SU-DHL-6 (cell line): ENCODE measurements at regions not wholly inside any gene's neighbourhood (a gene's known extent, or its start where the extent isn't known, plus 50 kb on each side); places are given as distances from the start of the nearest gene placed in this dataset.

Experiments used
- EZH2phosphoT487 ChIP-seq: fragments of 200-600 bp; sonication (generic), shearing (Covaris generic); conservative IDR thresholded peaks from 2 replicates; pipeline ENCODE4 v1.6.1; 2018; ENCODE audit warnings: mild to moderate bottlenecking, antibody characterized with exemption, low read length, moderate library complexity, mixed read lengths
- TF ChIP-seq, protein P1 (sequence below): fragments of 200-600 bp; sonication (generic); IDR thresholded peaks from one replicate; pipeline ENCODE4 v1.5.1; 2017; ENCODE audit warnings: antibody characterized with exemption, mild to moderate bottlenecking, low read length, moderate library complexity; ENCODE audit not compliant: insufficient read depth, poor library complexity, severe bottlenecking

GRCh38 chr5:6274846-6275543 is 103.4 kb downstream of the MED10 start:
- TF ChIP-seq, protein P1, sequence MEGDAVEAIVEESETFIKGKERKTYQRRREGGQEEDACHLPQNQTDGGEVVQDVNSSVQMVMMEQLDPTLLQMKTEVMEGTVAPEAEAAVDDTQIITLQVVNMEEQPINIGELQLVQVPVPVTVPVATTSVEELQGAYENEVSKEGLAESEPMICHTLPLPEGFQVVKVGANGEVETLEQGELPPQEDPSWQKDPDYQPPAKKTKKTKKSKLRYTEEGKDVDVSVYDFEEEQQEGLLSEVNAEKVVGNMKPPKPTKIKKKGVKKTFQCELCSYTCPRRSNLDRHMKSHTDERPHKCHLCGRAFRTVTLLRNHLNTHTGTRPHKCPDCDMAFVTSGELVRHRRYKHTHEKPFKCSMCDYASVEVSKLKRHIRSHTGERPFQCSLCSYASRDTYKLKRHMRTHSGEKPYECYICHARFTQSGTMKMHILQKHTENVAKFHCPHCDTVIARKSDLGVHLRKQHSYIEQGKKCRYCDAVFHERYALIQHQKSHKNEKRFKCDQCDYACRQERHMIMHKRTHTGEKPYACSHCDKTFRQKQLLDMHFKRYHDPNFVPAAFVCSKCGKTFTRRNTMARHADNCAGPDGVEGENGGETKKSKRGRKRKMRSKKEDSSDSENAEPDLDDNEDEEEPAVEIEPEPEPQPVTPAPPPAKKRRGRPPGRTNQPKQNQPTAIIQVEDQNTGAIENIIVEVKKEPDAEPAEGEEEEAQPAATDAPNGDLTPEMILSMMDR = no peak
- no peak for TF ChIP-seq EZH2phosphoT487
